Calu3 (cell line): ENCODE measurements at regions not wholly inside any gene's neighbourhood (a gene's known extent, or its start where the extent isn't known, plus 50 kb on each side); places are given as distances from the start of the nearest gene placed in this dataset.

ENCODE experiments used
- BruUV-seq: library from RNA; stranded (reverse); fragments of 400-500 nt; replicated peaks from 2 replicates; lab custom pipeline; 2021; lab: Mats Ljungman, UMichigan
- CTCF ChIA-PET: fragments of 300-600 bp; sonication (Branson Sonifier 250); formaldehyde crosslinking; loops from one replicate; lab custom pipeline; 2022; ENCODE audit warnings: antibody characterized with exemption; lab: Charles Lee
- DNase-seq: peaks from one replicate; pipeline ENCODE4 v3.0.0; 2022
- H3K27ac Mint-ChIP-seq: one replicate; pipeline ENCODE4 v1.8.0; 2022; ENCODE audit warnings: mixed read lengths; ENCODE audit not compliant: unreplicated experiment
- H3K27me3 Mint-ChIP-seq: one replicate; pipeline ENCODE4 v1.8.0; 2022; ENCODE audit warnings: mixed read lengths; ENCODE audit not compliant: unreplicated experiment
- H3K36me3 Mint-ChIP-seq: one replicate; pipeline ENCODE4 v1.8.0; 2022; ENCODE audit warnings: mild to moderate bottlenecking, moderate library complexity, mixed read lengths; ENCODE audit not compliant: insufficient read depth, unreplicated experiment
- H3K4me1 Mint-ChIP-seq: one replicate; pipeline ENCODE4 v1.8.0; 2022; ENCODE audit warnings: mild to moderate bottlenecking, low read depth, mixed read lengths; ENCODE audit not compliant: unreplicated experiment
- H3K4me3 Mint-ChIP-seq: one replicate; pipeline ENCODE4 v1.8.0; 2022; ENCODE audit warnings: mild to moderate bottlenecking, low read depth, moderate library complexity, mixed read lengths; ENCODE audit not compliant: unreplicated experiment
- H3K9me3 Mint-ChIP-seq: one replicate; pipeline ENCODE4 v1.8.0; 2022; ENCODE audit warnings: low read depth, mixed read lengths; ENCODE audit not compliant: unreplicated experiment
- intact Hi-C: fragments of 100-400 bp; cut with micrococcal nuclease; formaldehyde crosslinking; loops from one replicate; pipeline ENCODE4 v1.10.0; 2022; ENCODE audit not compliant: unreplicated experiment
- TF ChIP-seq, protein P1 (sequence below): fragments of 200-600 bp; IDR thresholded peaks from one replicate; pipeline ENCODE4 v1.8.0; 2022; ENCODE audit warnings: antibody characterized with exemption; ENCODE audit not compliant: unreplicated experiment

DNA sequence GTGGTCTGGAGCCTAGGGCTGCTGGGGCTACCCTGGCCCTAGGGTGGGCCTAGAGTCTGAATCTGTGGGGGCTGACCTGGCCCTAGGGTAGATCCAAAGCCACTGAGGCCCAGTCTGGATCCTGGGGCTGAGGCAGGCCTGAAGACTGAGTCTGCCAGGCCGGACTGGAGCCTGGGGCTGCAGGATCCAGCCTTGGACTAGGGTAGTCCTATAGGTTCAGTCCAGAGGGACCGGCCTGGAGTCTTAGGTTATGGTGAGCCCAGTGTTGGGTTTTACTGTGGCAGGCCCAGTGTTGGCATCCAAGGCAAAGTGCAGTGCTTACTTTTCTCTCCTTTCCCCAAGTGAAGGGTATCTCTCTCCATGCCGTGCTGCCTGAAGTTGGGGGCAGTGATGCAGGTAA is 227.9 kb upstream of the TAS2R1 start:
- no peak overlapping the region for H3K4me3 Mint-ChIP-seq
- H3K27ac Mint-ChIP-seq: no peak overlapping the region
- intact Hi-C loops: no loop called here
- peaks cover 79% of the 10 kb centered on the region for H3K27me3 Mint-ChIP-seq
- no peaks in the 10 kb centered on the region for H3K4me1 Mint-ChIP-seq
- no peak for DNase-seq
- TF ChIP-seq, protein P1, sequence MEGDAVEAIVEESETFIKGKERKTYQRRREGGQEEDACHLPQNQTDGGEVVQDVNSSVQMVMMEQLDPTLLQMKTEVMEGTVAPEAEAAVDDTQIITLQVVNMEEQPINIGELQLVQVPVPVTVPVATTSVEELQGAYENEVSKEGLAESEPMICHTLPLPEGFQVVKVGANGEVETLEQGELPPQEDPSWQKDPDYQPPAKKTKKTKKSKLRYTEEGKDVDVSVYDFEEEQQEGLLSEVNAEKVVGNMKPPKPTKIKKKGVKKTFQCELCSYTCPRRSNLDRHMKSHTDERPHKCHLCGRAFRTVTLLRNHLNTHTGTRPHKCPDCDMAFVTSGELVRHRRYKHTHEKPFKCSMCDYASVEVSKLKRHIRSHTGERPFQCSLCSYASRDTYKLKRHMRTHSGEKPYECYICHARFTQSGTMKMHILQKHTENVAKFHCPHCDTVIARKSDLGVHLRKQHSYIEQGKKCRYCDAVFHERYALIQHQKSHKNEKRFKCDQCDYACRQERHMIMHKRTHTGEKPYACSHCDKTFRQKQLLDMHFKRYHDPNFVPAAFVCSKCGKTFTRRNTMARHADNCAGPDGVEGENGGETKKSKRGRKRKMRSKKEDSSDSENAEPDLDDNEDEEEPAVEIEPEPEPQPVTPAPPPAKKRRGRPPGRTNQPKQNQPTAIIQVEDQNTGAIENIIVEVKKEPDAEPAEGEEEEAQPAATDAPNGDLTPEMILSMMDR: no peak
- no peaks in the 10 kb centered on the region for H3K36me3 Mint-ChIP-seq
- BruUV-seq: no TSS peak
- CTCF ChIA-PET: interaction anchor here (1.4 kb wide), 1 partner anchor 172 kb away, joined by 3 read pairs; no protein-coding TSS in a partner anchor
- peaks cover 3% of the 10 kb centered on the region for H3K9me3 Mint-ChIP-seq

DNA sequence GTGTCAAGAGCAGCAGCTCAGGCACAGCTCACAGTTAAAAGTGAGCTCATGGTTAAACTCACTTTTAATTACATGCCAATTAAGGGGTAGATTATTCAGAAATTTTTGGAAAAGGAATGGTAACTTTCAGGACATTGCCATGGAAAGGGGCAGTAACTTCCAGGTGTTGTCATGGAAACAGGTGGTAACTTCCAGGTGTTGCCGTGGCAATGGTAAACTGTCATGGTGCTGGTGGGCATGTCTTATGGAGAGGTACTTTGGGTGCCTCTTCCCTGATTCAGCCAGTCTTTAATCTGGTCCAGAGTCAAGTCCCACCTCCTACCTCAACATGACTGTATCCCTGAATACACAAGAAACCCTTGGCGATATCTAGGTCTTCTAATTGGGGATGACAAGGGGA is 223.2 kb upstream of the TAS2R1 start:
- intact Hi-C loops: no loop called here
- no peak overlapping the region for H3K4me3 Mint-ChIP-seq
- no peaks in the 10 kb centered on the region for H3K4me1 Mint-ChIP-seq
- BruUV-seq: no TSS peak
- H3K27ac Mint-ChIP-seq: no peak overlapping the region
- no peak for DNase-seq
- CTCF ChIA-PET: interaction anchor here (2.1 kb wide), 1 partner anchor 177 kb away, joined by 6 read pairs; no protein-coding TSS in a partner anchor
- TF ChIP-seq, protein P1: no peak
- peaks cover 80% of the 10 kb centered on the region for H3K27me3 Mint-ChIP-seq
- H3K36me3 Mint-ChIP-seq: no peaks in the 10 kb centered on the region
- peaks cover 3% of the 10 kb centered on the region for H3K9me3 Mint-ChIP-seq

DNA sequence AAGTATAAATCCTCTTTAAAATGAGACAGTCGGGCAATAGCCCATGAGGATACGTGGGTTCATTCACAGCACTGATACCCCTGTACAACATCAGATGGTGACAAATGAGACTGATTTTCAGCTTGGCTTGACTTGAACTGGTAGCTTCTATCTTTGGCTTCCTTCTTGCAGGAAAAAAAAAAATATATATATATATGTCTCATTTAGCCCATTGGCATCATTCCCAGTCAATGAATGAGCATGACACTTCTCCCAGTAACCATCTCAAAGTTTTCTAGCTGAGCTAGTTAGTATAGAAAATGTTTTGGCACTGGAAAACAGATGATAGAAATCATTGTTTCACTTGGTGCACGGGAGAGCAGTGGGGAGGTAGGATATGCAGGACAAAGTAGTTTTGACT is 222.5 kb upstream of the TAS2R1 start:
- Mint-ChIP-seq H3K9me3 (peaks cover 3% of the 10 kb centered on the region), H3K27me3 (peaks cover 87% of the 10 kb centered on the region), H3K4me3 (no peak overlapping the region), H3K36me3 (no peaks in the 10 kb centered on the region), H3K4me1 (no peaks in the 10 kb centered on the region), H3K27ac (no peak overlapping the region)
- intact Hi-C loops: no loop called here
- no peak for DNase-seq
- no TSS peak for BruUV-seq
- TF ChIP-seq, protein P1: no peak
- CTCF ChIA-PET: interaction anchor here (2.1 kb wide), 1 partner anchor 178 kb away, joined by 6 read pairs; no protein-coding TSS in a partner anchor

DNA sequence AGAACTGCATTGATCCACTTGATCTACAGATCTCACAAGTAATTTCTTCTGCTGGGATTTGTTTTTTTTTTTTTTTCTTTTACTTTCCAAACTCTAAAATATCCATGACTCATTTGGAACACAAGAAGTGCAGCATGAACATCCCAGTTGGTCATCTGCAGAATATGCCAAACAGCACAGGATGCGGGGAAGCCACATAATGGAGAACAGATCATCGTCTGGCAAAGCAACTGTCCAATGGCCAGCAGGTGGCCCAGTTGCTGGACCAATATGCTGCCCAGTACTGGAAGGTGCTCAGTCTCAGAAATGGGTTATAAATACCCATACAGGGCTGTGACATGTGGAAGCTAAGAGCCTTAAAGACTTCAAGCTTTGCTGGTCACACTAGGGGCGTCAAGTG is 221.3 kb upstream of the TAS2R1 start:
- peaks cover 87% of the 10 kb centered on the region for H3K27me3 Mint-ChIP-seq
- intact Hi-C loops: loop anchor here (1.0 kb wide), 2 partner anchors 179 to 295 kb away; no protein-coding TSS in a partner anchor

More for the DNA sequence above, 221.3 kb upstream of the TAS2R1 start:
- TF ChIP-seq, protein P1: peak; percentile 22
- Mint-ChIP-seq H3K4me1 (no peaks in the 10 kb centered on the region), H3K36me3 (no peaks in the 10 kb centered on the region), H3K4me3 (no peak overlapping the region), H3K27ac (no peak overlapping the region), H3K9me3 (no peaks in the 10 kb centered on the region)
- CTCF ChIA-PET: interaction anchor here (2.1 kb wide), 1 partner anchor 179 kb away, joined by 6 read pairs; no protein-coding TSS in a partner anchor
- DNase-seq: peak; percentile 30
- no TSS peak for BruUV-seq
